Upper lobe of left lung (tissue), 6 donors: ENCODE measurements at regions not wholly inside any gene's neighbourhood (a gene's known extent, or its start where the extent isn't known, plus 50 kb on each side); places are given as distances from the start of the nearest gene placed in this dataset.

Experiments used
- ATAC-seq, 2 donors: fragments of 200-7000 bp; cut with Tn5 transposase; one replicate each; pipeline ENCODE4 v1.9.1; 2022; ENCODE audit warnings: mild to moderate bottlenecking in 2 of 2, moderate library complexity in 2 of 2; ENCODE audit not compliant: low FRiP score in 2 of 2
- DNase-seq, 2 donors: peaks; one replicate each; pipeline ENCODE4 v3.0.0-alpha.2; 2019 to 2020
- H3K27ac ChIP-seq, 4 donors: fragments of 200-600 bp; sonication (generic); one replicate each; pipeline ENCODE4 v1.5.1; 2016 to 2019
- H3K27me3 ChIP-seq, 4 donors: fragments of 200-600 bp; sonication (generic); one replicate each; pipeline ENCODE4 v1.5.1; 2017 to 2019
- H3K36me3 ChIP-seq, 4 donors: fragments of 200-600 bp; sonication (generic); one replicate each; pipeline ENCODE4 v1.5.1; 2016 to 2019
- H3K4me1 ChIP-seq, 4 donors: fragments of 200-600 bp; sonication (generic); one replicate each; pipeline ENCODE4 v1.5.1; 2018 to 2019
- H3K4me3 ChIP-seq, 4 donors: fragments of 200-600 bp; sonication (generic); one replicate each; pipeline ENCODE4 v1.5.1; 2017 to 2019; ENCODE audit warnings: mild to moderate bottlenecking in 2 of 4, moderate library complexity in 1 of 4
- H3K9me3 ChIP-seq, 4 donors: fragments of 200-600 bp; sonication (generic); one replicate each; pipeline ENCODE4 v1.5.1; 2018 to 2019
- CTCF ChIP-seq, 6 experiments: fragments of 450-650 bp in 4 of 6; fragments of 200-600 bp in 2 of 6; sonication (generic) in 2 of 6; IDR thresholded peaks; one replicate each; pipeline ENCODE4 v1.5.1; 2016 to 2019; ENCODE audit warnings: antibody characterized with exemption in 6 of 6
- EP300 ChIP-seq, 4 donors: sonication (generic); formaldehyde crosslinking; IDR thresholded peaks; one replicate each; pipeline ENCODE4 v1.5.1; 2017; ENCODE audit warnings: antibody characterized with exemption in 4 of 4, control low read depth in 2 of 4
- POLR2A ChIP-seq, 4 donors: fragments of 450-650 bp; IDR thresholded peaks; one replicate each; pipeline ENCODE4 v1.5.1; 2016 to 2017; ENCODE audit warnings: antibody characterized with exemption in 4 of 4, mild to moderate bottlenecking in 2 of 4
- POLR2AphosphoS5 ChIP-seq, 2 donors: sonication (generic); formaldehyde crosslinking; IDR thresholded peaks; one replicate each; pipeline ENCODE4 v1.5.1; 2017; ENCODE audit warnings: antibody characterized with exemption in 2 of 2
- WGBS, 2 donors: methylation state at CpG; one replicate each; pipeline ENCODE4 v1.1.5; 2017 to 2018; 5-methylcytosine and 5-hydroxymethylcytosine counted together
- donor health status: DM: no; HTN: no; CAD: no; lungs with moderate emphysema.
- donor health status: DM: no; HTN: yes; CAD: no; lungs with severe emphysema.

- no peaks in the 10 kb centered on the region for H3K36me3 ChIP-seq
Observed at GRCh38 chr2:78175645-78176044, 653.5 kb upstream of the LRRTM4 start.

GRCh38 chr2:78201064-78201575 lies 678.9 kb upstream of the LRRTM4 start:
- Histone ChIP-seq H3K27me3 (no peaks in the 10 kb centered on the region), H3K27ac (no peak overlapping the region), H3K9me3 (no peaks in the 10 kb centered on the region), H3K4me3 (no peak overlapping the region), H3K36me3 (no peaks in the 10 kb centered on the region), H3K4me1 (no peaks in the 10 kb centered on the region)
- ATAC-seq (no peak), DNase-seq (no peak)
- TF ChIP-seq EP300 (IDR thresholded peaks at IDR 0.05) (no peak), POLR2A (IDR thresholded peaks at IDR 0.05) (no peak), POLR2AphosphoS5 (IDR thresholded peaks at IDR 0.05) (no peak)
- 69 to 76% methylated on average over 2 of the region's 2 CpGs for WGBS, 2 donors

More at GRCh38 chr2:78175645-78176044, 653.5 kb upstream of the LRRTM4 start:
- TF ChIP-seq EP300 (IDR thresholded peaks at IDR 0.05) (no peak), POLR2AphosphoS5 (IDR thresholded peaks at IDR 0.05) (no peak), POLR2A (IDR thresholded peaks at IDR 0.05) (no peak), CTCF (IDR thresholded peaks at IDR 0.05) (no peak)
- no peak overlapping the region for H3K27ac ChIP-seq
- no peaks in the 10 kb centered on the region for H3K27me3 ChIP-seq
- 13 to 21% methylated on average over 2 of the region's 2 CpGs for WGBS, 2 donors
- H3K4me1 ChIP-seq: no peaks in the 10 kb centered on the region
- no peaks in the 10 kb centered on the region for H3K9me3 ChIP-seq
- ATAC-seq (no peak), DNase-seq (no peak)
- H3K4me3 ChIP-seq: no peak overlapping the region

- Histone ChIP-seq H3K4me1 (no peaks in the 10 kb centered on the region), H3K9me3 (no peaks in the 10 kb centered on the region), H3K4me3 (no peak overlapping the region), H3K27ac (no peak overlapping the region), H3K36me3 (no peaks in the 10 kb centered on the region), H3K27me3 (no peaks in the 10 kb centered on the region)
- DNase-seq: no peak
- ATAC-seq: no peak
- WGBS, 2 donors: 84 to 85% methylated on average over 3 of the region's 3 CpGs
- TF ChIP-seq POLR2AphosphoS5 (IDR thresholded peaks at IDR 0.05) (no peak), CTCF (IDR thresholded peaks at IDR 0.05) (no peak), EP300 (IDR thresholded peaks at IDR 0.05) (no peak), POLR2A (IDR thresholded peaks at IDR 0.05) (no peak)
Observed at GRCh38 chr2:78202366-78202765, 680.2 kb upstream of the LRRTM4 start.

GRCh38 chr2:78202986-78203670 lies 681.0 kb upstream of the LRRTM4 start:
- Histone ChIP-seq H3K27ac (no peak overlapping the region), H3K4me1 (no peaks in the 10 kb centered on the region), H3K27me3 (no peaks in the 10 kb centered on the region), H3K36me3 (no peaks in the 10 kb centered on the region), H3K9me3 (no peaks in the 10 kb centered on the region), H3K4me3 (no peak overlapping the region)
- DNase-seq (no peak), ATAC-seq (no peak)
- WGBS, 2 donors: 83 to 88% methylated on average over 6 to 7 of the region's 7 CpGs
- TF ChIP-seq CTCF (IDR thresholded peaks at IDR 0.05): no peak
- no peak for TF ChIP-seq POLR2AphosphoS5 (IDR thresholded peaks at IDR 0.05)
- TF ChIP-seq EP300 (IDR thresholded peaks at IDR 0.05): no peak
- no peak for TF ChIP-seq POLR2A (IDR thresholded peaks at IDR 0.05)

- TF ChIP-seq CTCF (IDR thresholded peaks at IDR 0.05) (no peak), EP300 (IDR thresholded peaks at IDR 0.05) (no peak), POLR2AphosphoS5 (IDR thresholded peaks at IDR 0.05) (no peak), POLR2A (IDR thresholded peaks at IDR 0.05) (no peak)
- no peaks in the 10 kb centered on the region for H3K36me3 ChIP-seq
- 78 to 79% methylated on average over 1 of the region's 1 CpG for WGBS, 2 donors
- H3K27me3 ChIP-seq: no peaks in the 10 kb centered on the region
- DNase-seq (no peak), ATAC-seq (no peak)
- no peak overlapping the region for H3K27ac ChIP-seq
- no peaks in the 10 kb centered on the region for H3K4me1 ChIP-seq
- no peak overlapping the region for H3K4me3 ChIP-seq
- H3K9me3 ChIP-seq: no peaks in the 10 kb centered on the region
Observed at GRCh38 chr2:78218066-78218465, 695.9 kb upstream of the LRRTM4 start.
